ENCODE measurements at regions not wholly inside any gene's neighbourhood (a gene's known extent, or its start where the extent isn't known, plus 50 kb on each side); places are given as distances from the start of the nearest gene placed in this dataset.

DNA sequence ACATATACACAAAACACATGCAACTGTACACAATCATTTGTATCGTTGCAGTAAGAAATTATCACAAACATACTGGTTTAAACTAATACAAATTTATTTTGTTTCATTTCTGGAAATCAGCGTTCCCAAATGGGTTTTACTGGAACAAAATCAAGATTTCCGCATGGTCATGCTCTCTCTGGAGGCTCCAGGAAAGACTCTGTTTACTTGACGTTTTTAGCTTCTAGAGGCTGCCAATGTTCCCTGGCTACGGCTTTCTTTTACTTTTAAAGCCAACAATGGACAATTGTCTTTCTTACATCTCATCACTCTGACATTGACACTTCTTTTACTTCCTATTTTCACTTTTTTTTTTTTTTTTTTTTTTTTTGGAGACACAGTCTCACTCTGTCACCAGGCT is 793.1 kb downstream of the CDH9 start:
- Mint-ChIP-seq H3K4me3 (no peak overlapping the region), H3K4me1 (no peaks in the 10 kb centered on the region), H3K9me3 (peaks cover 3% of the 10 kb centered on the region), H3K27me3 (no peaks in the 10 kb centered on the region), H3K27ac (no peak overlapping the region), H3K36me3 (ENCODE audit: low read depth) (no peaks in the 10 kb centered on the region)
- DNase-seq: no peak
- intact Hi-C loops (cut with micrococcal nuclease): no loop called here

DNA sequence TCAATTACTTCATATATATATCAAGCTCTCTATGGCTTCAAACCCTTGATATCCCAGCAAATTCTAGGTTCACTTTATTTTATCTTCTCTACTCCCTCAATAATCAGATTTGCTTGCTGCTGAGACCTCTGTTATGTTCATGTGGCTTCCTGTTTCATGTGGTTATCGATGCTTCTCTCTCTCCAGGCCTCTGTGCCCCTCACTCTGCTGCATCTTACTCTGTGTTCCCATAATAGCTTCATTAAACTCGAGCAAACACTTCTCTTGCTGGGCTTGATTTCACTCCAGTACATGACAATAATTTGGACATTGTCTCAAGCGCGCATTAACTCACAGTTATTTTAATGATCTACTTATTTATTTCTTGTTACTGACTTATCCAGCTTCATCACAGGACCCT is 798.8 kb downstream of the CDH9 start:
- intact Hi-C loops (cut with micrococcal nuclease): no loop called here
- H3K9me3 Mint-ChIP-seq: no peaks in the 10 kb centered on the region
- H3K4me3 Mint-ChIP-seq: no peak overlapping the region
- no peaks in the 10 kb centered on the region for H3K4me1 Mint-ChIP-seq
- no peak overlapping the region for H3K27ac Mint-ChIP-seq
- H3K27me3 Mint-ChIP-seq: no peaks in the 10 kb centered on the region
- DNase-seq: no peak
- H3K36me3 Mint-ChIP-seq (ENCODE audit: low read depth): no peaks in the 10 kb centered on the region

DNA sequence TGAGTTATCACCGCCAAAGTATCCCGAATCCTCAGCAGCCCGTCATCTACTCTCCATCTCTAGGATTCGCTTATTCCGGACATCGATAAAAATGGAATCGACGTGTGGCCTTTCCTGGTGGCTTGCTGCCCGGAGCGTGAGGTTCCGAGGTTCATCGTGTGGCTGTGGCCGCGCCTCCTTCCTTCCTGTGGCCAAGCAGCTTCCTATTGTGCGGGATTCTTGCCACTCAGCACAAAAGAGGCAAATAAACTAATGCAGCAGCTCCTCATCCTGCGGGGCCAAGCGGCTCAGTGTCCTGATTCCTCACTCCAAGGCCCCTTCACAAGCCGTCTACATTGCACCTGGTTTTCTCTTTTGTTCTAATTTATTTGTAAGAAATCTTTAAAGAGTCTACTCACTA is 800.9 kb downstream of the CDH9 start:
- no peaks in the 10 kb centered on the region for H3K9me3 Mint-ChIP-seq
- intact Hi-C loops (cut with micrococcal nuclease): no loop called here
- H3K36me3 Mint-ChIP-seq (ENCODE audit: low read depth): no peaks in the 10 kb centered on the region
- no peaks in the 10 kb centered on the region for H3K4me1 Mint-ChIP-seq
- no peak overlapping the region for H3K4me3 Mint-ChIP-seq
- H3K27me3 Mint-ChIP-seq: no peaks in the 10 kb centered on the region
- no peak for DNase-seq
- no peak overlapping the region for H3K27ac Mint-ChIP-seq

DNA sequence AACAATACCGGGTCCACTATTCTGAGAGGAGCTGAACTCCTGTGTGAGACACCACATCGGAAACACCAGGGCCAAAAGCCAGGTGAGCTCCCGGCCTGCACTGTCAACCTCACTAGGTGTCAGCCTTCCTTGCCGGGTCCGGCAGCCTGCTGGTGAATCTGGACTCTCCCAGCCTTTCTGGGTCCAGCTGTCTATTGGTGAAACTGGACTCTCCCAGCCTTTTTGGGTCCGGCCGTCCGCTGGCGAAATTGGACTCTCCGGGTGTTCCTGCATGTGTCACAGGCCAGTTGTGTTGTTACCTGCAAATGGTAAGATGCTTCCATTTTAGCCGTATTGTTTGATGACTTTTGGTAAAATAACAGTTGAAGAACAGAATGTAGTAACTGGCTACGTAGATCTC is 801.5 kb downstream of the CDH9 start:
- no peak for DNase-seq
- no peak overlapping the region for H3K4me3 Mint-ChIP-seq
- no peaks in the 10 kb centered on the region for H3K9me3 Mint-ChIP-seq
- intact Hi-C loops (cut with micrococcal nuclease): no loop called here
- H3K36me3 Mint-ChIP-seq (ENCODE audit: low read depth): no peaks in the 10 kb centered on the region
- no peaks in the 10 kb centered on the region for H3K27me3 Mint-ChIP-seq
- H3K27ac Mint-ChIP-seq: no peak overlapping the region
- H3K4me1 Mint-ChIP-seq: no peaks in the 10 kb centered on the region

DNA sequence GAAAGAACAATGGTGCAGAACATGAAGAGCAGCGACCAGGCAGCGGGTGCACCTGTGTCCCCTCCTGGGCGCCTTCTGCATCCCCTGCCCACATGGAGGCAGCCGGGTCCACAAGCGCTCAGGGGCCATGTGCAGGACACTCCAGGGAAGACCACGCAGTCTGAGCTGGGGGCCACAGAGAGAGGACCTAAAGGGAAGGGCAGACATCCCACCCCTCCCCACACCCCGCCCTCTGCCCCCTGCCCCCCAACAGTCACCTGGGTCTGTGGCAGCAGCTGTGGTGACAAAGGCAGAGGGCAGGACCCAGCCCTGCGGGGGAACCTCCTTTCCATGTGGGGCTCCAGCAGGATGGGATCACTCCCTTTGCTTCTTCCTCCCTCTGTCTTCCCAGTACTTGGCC is 805.7 kb downstream of the CDH9 start:
- intact Hi-C loops (cut with micrococcal nuclease): no loop called here
- no peak overlapping the region for H3K4me3 Mint-ChIP-seq
- no peak overlapping the region for H3K27ac Mint-ChIP-seq
- no peaks in the 10 kb centered on the region for H3K36me3 Mint-ChIP-seq (ENCODE audit: low read depth)
- no peaks in the 10 kb centered on the region for H3K4me1 Mint-ChIP-seq
- H3K9me3 Mint-ChIP-seq: peaks cover 8% of the 10 kb centered on the region
- no peaks in the 10 kb centered on the region for H3K27me3 Mint-ChIP-seq
- DNase-seq: no peak

DNA sequence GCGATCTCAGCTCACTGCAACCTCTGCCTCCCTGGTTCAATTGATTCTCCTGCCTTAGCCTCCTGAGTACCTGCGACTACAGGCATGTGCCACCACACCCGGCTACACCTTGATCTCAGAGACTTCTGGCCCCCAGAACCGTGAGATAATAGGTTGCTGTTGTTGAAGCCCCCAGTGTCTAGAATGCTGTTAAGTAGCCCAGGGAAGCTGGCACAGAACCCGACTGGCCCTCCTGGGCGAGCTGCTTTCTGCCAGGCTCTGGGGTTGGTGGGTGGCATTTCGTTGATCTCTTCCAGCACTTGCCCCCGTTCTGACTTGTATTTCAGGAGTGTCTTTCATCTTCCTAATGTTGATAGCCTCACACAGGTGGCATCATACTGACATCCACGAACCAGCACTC is 807.1 kb downstream of the CDH9 start:
- H3K36me3 Mint-ChIP-seq (ENCODE audit: low read depth): no peaks in the 10 kb centered on the region
- no peak for DNase-seq
- no peak overlapping the region for H3K27ac Mint-ChIP-seq
- intact Hi-C loops (cut with micrococcal nuclease): no loop called here
- H3K4me3 Mint-ChIP-seq: no peak overlapping the region
- H3K27me3 Mint-ChIP-seq: no peaks in the 10 kb centered on the region
- H3K9me3 Mint-ChIP-seq: peaks cover 15% of the 10 kb centered on the region
- H3K4me1 Mint-ChIP-seq: no peaks in the 10 kb centered on the region

DNA sequence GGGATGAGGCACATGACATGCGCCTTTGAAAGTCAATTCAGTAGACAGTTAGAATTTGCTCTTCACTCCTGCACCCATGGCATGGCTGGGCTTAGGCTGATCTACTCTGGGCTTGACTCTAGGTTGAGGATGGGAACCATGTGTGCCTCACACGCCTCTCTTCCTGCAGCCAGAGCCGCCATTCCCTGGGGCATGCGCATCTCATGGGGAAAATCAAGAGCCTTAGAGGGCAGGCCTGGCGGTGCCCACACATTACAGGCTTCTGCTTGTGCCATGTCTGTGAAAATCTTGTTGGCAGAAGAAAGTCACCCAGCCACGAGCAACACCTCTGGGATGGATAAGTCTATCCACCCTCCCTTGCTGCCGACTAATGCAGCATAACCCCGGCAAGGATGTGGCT is 808.5 kb downstream of the CDH9 start:
- Mint-ChIP-seq H3K9me3 (peaks cover 19% of the 10 kb centered on the region), H3K36me3 (ENCODE audit: low read depth) (no peaks in the 10 kb centered on the region), H3K27ac (no peak overlapping the region), H3K4me3 (no peak overlapping the region), H3K27me3 (no peaks in the 10 kb centered on the region), H3K4me1 (no peaks in the 10 kb centered on the region)
- intact Hi-C loops (cut with micrococcal nuclease): no loop called here
- no peak for DNase-seq

DNA sequence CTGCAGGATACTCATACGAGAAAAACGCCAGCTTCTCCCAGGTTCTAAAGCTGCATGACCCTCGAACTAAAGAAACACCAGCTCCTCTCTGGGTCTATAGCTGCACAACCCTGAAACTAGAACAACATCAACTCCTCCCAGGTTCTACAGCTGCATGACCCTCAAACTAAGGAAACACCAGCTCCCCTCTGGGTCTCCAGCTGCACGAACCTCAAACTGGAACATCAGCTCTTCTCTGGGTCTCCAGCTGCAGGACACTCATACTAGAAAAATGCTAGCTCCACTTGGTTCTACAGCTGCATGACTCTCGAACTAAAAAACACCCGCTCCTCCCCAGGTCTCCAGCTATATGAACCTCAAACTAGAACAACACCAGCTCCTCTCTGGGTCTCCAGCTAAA is 811.1 kb downstream of the CDH9 start:
- Mint-ChIP-seq H3K27ac (no peak overlapping the region), H3K4me3 (no peak overlapping the region), H3K4me1 (no peaks in the 10 kb centered on the region)

DNA sequence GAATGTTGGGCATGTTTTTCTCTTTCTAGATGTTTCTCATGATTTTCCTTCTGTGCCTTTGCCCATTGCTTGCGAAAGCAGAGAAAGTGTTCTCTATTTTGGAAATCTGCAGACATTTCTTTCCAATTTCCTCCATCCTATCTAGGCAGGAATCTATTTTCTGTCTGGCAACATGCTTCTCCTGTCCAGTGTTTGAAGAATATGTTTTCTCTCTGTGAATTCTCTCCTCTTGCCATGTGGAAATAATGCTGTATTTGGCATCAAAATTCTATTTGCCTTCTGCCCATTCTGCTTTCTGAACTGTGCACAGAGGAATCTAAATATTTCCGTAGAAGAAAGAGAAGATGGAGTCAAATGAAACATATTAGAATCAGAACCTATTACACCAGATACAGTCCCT is 833.3 kb downstream of the CDH9 start:
- DNase-seq: no peak
- H3K27me3 Mint-ChIP-seq: no peaks in the 10 kb centered on the region
- H3K36me3 Mint-ChIP-seq (ENCODE audit: low read depth): no peaks in the 10 kb centered on the region
- H3K4me3 Mint-ChIP-seq: no peak overlapping the region
- H3K9me3 Mint-ChIP-seq: no peaks in the 10 kb centered on the region
- no peak overlapping the region for H3K27ac Mint-ChIP-seq
- H3K4me1 Mint-ChIP-seq: no peaks in the 10 kb centered on the region
- intact Hi-C loops (cut with micrococcal nuclease): no loop called here

More for the DNA sequence above, 811.1 kb downstream of the CDH9 start:
- Mint-ChIP-seq H3K36me3 (ENCODE audit: low read depth) (no peaks in the 10 kb centered on the region), H3K9me3 (peaks cover 24% of the 10 kb centered on the region), H3K27me3 (no peaks in the 10 kb centered on the region)
- no peak for DNase-seq
- intact Hi-C loops (cut with micrococcal nuclease): no loop called here

DNA sequence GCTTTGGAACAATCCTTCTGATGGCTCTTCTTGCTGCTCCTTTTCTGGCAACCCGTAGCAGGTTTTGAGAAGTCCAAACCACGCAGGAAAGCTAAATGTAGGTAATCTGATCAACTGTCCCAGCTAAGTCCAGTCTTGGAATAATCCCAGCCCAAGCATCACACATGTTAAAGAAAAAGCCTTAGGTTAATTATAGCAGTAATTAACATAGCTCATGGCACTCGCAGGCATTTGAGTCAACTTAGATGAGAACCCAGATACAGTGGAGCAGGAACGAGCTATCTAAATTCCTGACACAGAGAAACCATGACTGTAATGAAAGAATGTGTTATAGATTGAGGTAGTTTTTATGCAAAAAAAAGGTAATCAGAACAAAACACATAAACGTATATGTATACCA is 844.8 kb downstream of the CDH9 start:
- no peak for DNase-seq
- Mint-ChIP-seq H3K36me3 (ENCODE audit: low read depth) (no peaks in the 10 kb centered on the region), H3K9me3 (no peaks in the 10 kb centered on the region), H3K27ac (no peak overlapping the region), H3K4me1 (no peaks in the 10 kb centered on the region), H3K27me3 (no peaks in the 10 kb centered on the region), H3K4me3 (no peak overlapping the region)
- intact Hi-C loops (cut with micrococcal nuclease): no loop called here

DNA sequence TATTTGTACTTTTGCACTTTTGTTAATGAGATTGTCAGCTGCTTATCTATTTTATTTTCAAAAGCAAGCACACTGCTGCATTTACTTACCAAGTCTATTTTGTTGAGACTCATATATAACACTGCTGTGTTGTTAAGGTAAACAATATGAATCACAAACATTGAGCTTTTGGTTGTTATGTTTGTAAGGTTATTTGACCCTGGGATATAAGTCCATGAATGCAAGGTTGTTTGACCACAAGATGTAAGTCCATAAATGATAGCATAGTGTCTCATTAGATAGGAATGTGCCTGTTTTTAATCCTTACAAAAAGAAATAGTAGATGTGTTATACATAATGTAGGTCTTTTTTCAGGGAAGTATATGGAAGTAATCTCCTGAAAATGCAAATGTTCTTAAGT is 845.9 kb downstream of the CDH9 start:
- Mint-ChIP-seq H3K4me1 (no peaks in the 10 kb centered on the region), H3K9me3 (no peaks in the 10 kb centered on the region), H3K27me3 (no peaks in the 10 kb centered on the region), H3K36me3 (ENCODE audit: low read depth) (no peaks in the 10 kb centered on the region), H3K27ac (no peak overlapping the region), H3K4me3 (no peak overlapping the region)
- intact Hi-C loops (cut with micrococcal nuclease): no loop called here
- no peak for DNase-seq

DNA sequence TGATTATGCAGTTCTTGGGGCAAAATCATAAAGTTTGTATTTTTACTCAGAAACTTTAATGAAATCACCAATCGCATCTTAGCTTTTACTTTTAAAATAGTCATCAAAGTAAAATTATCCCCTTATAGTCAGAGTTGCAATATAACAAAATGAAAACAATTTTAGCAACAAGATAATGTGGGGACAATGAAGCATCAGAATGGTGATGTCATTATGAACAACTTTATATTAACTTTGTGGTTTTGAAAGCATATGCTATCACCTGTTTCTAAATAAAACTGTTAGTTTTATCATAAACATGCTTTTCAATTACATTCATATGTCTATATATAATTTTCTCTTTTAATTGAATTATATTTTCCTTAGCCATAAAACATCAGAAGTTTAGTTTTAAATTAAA is 856.8 kb downstream of the CDH9 start:
- H3K27ac Mint-ChIP-seq: no peak overlapping the region
- no peak for DNase-seq
- H3K9me3 Mint-ChIP-seq: peaks cover 8% of the 10 kb centered on the region
- H3K4me1 Mint-ChIP-seq: no peaks in the 10 kb centered on the region
- H3K4me3 Mint-ChIP-seq: no peak overlapping the region
- H3K36me3 Mint-ChIP-seq (ENCODE audit: low read depth): no peaks in the 10 kb centered on the region
- intact Hi-C loops (cut with micrococcal nuclease): no loop called here
- no peaks in the 10 kb centered on the region for H3K27me3 Mint-ChIP-seq

DNA sequence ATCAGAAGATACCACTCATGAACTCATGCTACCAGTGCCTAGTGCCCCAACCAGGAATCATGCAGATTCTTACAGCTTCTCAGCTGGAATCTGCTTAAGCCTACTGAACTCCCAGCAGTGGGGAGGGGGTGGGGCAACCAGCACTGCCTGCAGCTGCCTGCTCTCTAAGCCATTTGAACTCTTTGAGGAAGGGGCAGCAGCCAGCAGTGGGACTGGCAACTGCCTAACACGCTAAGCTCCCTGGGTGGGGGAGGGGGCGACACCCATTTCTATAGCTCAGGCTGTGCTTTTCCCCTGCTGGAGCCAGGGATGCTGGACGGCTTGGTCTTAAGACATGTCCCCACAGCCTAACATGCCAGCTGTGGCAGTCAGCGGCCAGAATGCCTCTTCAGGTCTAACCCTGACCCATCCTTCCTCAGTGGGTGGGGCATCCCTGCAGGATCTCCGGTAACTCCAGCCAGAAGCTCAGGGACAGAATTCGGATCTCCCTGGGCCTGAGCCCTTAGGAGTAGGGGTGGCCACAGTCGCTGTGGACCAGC is 889.7 kb downstream of the CDH9 start:
- Mint-ChIP-seq H3K9me3 (peaks cover 9% of the 10 kb centered on the region), H3K4me3 (no peak overlapping the region), H3K27ac (no peak overlapping the region), H3K27me3 (no peaks in the 10 kb centered on the region), H3K36me3 (ENCODE audit: low read depth) (no peaks in the 10 kb centered on the region), H3K4me1 (no peaks in the 10 kb centered on the region)
- intact Hi-C loops (cut with micrococcal nuclease): no loop called here
- no peak for DNase-seq

DNA sequence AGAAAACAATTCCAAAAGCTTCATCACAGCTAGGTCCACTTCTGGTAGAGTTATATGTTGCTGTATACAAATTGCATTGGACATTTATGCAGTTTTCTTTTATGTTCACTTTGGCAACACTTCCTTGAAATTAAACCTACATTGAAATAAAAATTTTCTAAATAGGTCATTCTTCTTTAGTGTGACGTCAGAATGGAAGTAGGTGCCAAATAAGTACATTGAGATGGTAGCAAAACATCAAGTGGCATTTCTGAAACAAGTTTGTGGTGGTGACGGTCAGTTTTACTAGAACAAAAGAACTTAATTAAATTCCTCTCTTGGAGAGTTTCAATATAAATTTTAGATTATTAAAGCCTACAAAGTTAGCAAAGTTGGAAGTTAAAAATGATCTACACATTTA is 895.1 kb downstream of the CDH9 start:
- DNase-seq: no peak
- no peaks in the 10 kb centered on the region for H3K4me1 Mint-ChIP-seq
- H3K9me3 Mint-ChIP-seq: no peaks in the 10 kb centered on the region
- intact Hi-C loops (cut with micrococcal nuclease): no loop called here
- H3K27ac Mint-ChIP-seq: no peak overlapping the region
- no peak overlapping the region for H3K4me3 Mint-ChIP-seq
- no peaks in the 10 kb centered on the region for H3K36me3 Mint-ChIP-seq (ENCODE audit: low read depth)
- no peaks in the 10 kb centered on the region for H3K27me3 Mint-ChIP-seq

DNA sequence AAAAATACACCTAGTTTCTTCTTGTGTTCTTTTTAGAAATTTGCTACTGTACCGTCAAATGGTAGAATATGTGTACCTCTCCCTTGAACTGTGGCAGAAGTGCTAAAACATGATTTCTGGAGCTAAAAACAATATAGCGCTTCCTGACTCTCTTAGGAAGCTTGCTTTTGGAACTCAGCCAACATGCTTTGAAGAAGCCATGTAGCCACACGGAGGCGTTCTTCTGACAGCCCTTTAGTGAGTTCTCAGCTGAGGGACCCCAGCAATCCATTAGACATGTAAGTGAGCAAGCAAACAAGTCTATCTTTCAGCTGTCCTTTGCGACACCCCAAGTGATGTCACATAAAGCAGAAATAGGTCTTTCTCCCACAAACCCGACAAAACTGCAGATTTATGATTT is 917.0 kb downstream of the CDH9 start:
- H3K9me3 Mint-ChIP-seq: no peaks in the 10 kb centered on the region
- no peaks in the 10 kb centered on the region for H3K36me3 Mint-ChIP-seq (ENCODE audit: low read depth)
- intact Hi-C loops (cut with micrococcal nuclease): no loop called here
- H3K4me1 Mint-ChIP-seq: no peaks in the 10 kb centered on the region
- no peak for DNase-seq
- H3K4me3 Mint-ChIP-seq: no peak overlapping the region
- no peak overlapping the region for H3K27ac Mint-ChIP-seq
- H3K27me3 Mint-ChIP-seq: no peaks in the 10 kb centered on the region
